HEK293T (cell line): ENCODE measurements at regions not wholly inside any gene's neighbourhood (a gene's known extent, or its start where the extent isn't known, plus 50 kb on each side); places are given as distances from the start of the nearest gene placed in this dataset.

Source experiments
- CTCF ChIA-PET: fragments of 350-600 bp; formaldehyde crosslinking; extraction: SDS; loops from one replicate; lab custom pipeline; 2021; ENCODE audit warnings: antibody characterized with exemption, inconsistent platforms; lab: Yijun Ruan, JAX
- POLR2A ChIA-PET: fragments of 350-600 bp; formaldehyde crosslinking; extraction: SDS; loops from one replicate; lab custom pipeline; 2020; ENCODE audit warnings: antibody characterized with exemption, inconsistent platforms; lab: Yijun Ruan, JAX
- DNase-seq: peaks from one replicate; pipeline ENCODE4 v3.0.0; 2012; ENCODE audit warnings: mixed read lengths; ENCODE audit errors: extremely low spot score
- ARNT ChIP-seq: fragments of 450-650 bp; IDR thresholded peaks from 2 replicates; pipeline ENCODE4 v1.6.1; 2017; ENCODE audit warnings: mild to moderate bottlenecking
- BHLHE40 ChIP-seq: fragments of 450-650 bp; IDR thresholded peaks from 2 replicates; pipeline ENCODE4 v1.6.1; 2016; ENCODE audit warnings: mild to moderate bottlenecking, moderate library complexity, borderline replicate concordance
- CTBP1 ChIP-seq: fragments of 450-650 bp; IDR thresholded peaks from 2 replicates; pipeline ENCODE4 v1.6.1; 2016; ENCODE audit warnings: borderline replicate concordance
- ELF4 ChIP-seq: fragments of 450-650 bp; IDR thresholded peaks from 2 replicates; pipeline ENCODE4 v1.6.1; 2017; ENCODE audit warnings: antibody characterized with exemption
- FOXA1 ChIP-seq: fragments of 450-650 bp; IDR thresholded peaks from 2 replicates; pipeline ENCODE4 v1.6.1; 2016; ENCODE audit warnings: mild to moderate bottlenecking
- FOXK2 ChIP-seq: fragments of 450-650 bp; IDR thresholded peaks from 2 replicates; pipeline ENCODE4 v1.6.1; 2016; ENCODE audit warnings: mild to moderate bottlenecking
- FOXM1 ChIP-seq: fragments of 450-650 bp; IDR thresholded peaks from 2 replicates; pipeline ENCODE4 v1.6.1; 2017; ENCODE audit warnings: mild to moderate bottlenecking, borderline replicate concordance
- HDGF ChIP-seq: fragments of 450-650 bp; IDR thresholded peaks from 2 replicates; pipeline ENCODE4 v1.6.1; 2017; ENCODE audit warnings: antibody characterized with exemption, borderline replicate concordance
- L3MBTL2 ChIP-seq: fragments of 450-650 bp; conservative IDR thresholded peaks from 2 replicates; pipeline ENCODE4 v1.6.1; 2016; ENCODE audit warnings: mild to moderate bottlenecking
- LEF1 ChIP-seq: fragments of 450-650 bp; IDR thresholded peaks from 2 replicates; pipeline ENCODE4 v1.6.1; 2017; ENCODE audit warnings: mild to moderate bottlenecking, borderline replicate concordance
- NFRKB ChIP-seq: fragments of 450-650 bp; IDR thresholded peaks from 2 replicates; pipeline ENCODE4 v1.6.1; 2016; ENCODE audit warnings: mild to moderate bottlenecking, moderate library complexity
- SP1 ChIP-seq: fragments of 450-650 bp; IDR thresholded peaks from 2 replicates; pipeline ENCODE4 v1.6.1; 2017
- SUZ12 ChIP-seq: fragments of 450-650 bp; IDR thresholded peaks from 2 replicates; pipeline ENCODE4 v1.6.1; 2016; ENCODE audit warnings: mild to moderate bottlenecking
- TARDBP ChIP-seq: fragments of 450-650 bp; IDR thresholded peaks from 2 replicates; pipeline ENCODE4 v1.6.1; 2016
- ZNF384 ChIP-seq: fragments of 450-650 bp; IDR thresholded peaks from 2 replicates; pipeline ENCODE4 v1.6.1; 2016
- TF ChIP-seq, protein P1 (sequence below): fragments of 450-650 bp; IDR thresholded peaks from 2 replicates; pipeline ENCODE4 v1.6.1; 2016

DNA sequence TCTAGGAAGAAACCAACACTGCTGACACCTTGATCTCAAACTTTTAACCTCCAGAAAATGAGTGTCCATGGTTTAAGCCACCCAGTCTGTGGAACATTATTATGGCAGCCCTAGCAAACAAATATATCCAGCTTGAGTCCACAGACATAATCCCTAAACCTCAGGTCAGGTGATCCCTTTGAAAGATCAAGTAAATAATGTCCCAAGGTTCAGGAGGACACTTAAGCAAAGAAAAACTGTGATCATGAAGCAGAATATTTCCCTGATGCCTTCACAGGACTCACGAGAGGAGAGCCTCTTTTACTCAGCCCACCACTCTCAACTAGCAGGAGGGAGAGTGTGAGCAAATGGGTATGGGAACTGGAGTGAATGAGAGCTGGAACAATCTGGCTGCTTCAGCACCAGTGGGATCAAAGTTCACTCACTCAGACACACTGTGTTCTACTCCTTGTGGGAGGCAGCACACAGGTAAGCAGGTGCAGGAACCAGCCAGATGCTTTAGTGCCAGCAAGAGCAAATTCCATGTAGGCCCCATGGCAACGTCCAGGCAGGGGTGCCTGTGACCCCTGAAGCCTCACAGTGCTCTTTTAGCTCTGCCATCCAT is 608.4 kb downstream of the RAB28 start:
- DNase-seq = no peak
- TF ChIP-seq BHLHE40 = no peak
- TF ChIP-seq LEF1 = no peak
- TF ChIP-seq FOXK2 = no peak
- no peak for TF ChIP-seq SP1
- no peak for TF ChIP-seq ZNF384
- TF ChIP-seq, protein P1, sequence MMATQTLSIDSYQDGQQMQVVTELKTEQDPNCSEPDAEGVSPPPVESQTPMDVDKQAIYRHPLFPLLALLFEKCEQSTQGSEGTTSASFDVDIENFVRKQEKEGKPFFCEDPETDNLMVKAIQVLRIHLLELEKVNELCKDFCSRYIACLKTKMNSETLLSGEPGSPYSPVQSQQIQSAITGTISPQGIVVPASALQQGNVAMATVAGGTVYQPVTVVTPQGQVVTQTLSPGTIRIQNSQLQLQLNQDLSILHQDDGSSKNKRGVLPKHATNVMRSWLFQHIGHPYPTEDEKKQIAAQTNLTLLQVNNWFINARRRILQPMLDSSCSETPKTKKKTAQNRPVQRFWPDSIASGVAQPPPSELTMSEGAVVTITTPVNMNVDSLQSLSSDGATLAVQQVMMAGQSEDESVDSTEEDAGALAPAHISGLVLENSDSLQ = no peak
- no peak for TF ChIP-seq FOXM1
- no peak for TF ChIP-seq TARDBP
- no peak for TF ChIP-seq FOXA1
- CTCF ChIA-PET = interaction anchor here (0.9 kb wide), 1 partner anchor 28 kb away, joined by 3 read pairs; no protein-coding TSS in a partner anchor
- POLR2A ChIA-PET = no interaction called here

DNA sequence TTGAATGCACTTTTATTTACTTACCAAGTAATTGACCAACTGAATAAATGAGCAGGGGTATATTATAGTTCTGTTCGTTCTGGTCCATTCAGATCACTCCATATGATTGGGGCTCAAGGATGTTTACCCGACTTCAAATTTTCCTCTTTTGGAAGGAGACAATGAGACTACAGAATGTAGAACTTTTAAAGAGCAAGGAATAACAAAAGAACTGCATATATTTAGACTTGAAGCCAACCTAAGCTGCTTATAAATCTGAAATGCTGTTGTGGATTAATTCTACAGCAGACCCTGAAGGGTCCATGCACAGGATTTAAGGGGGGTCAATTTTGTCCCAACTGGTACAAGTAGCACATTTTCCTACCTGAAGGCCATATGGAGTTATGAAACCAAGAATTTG is 610.8 kb downstream of the RAB28 start:
- CTCF ChIA-PET = no interaction called here
- no peak for DNase-seq
- POLR2A ChIA-PET = no interaction called here
- TF ChIP-seq NFRKB = no peak
- no peak for TF ChIP-seq SP1
- TF ChIP-seq HDGF = no peak
- no peak for TF ChIP-seq FOXK2
- TF ChIP-seq ELF4 = no peak

DNA sequence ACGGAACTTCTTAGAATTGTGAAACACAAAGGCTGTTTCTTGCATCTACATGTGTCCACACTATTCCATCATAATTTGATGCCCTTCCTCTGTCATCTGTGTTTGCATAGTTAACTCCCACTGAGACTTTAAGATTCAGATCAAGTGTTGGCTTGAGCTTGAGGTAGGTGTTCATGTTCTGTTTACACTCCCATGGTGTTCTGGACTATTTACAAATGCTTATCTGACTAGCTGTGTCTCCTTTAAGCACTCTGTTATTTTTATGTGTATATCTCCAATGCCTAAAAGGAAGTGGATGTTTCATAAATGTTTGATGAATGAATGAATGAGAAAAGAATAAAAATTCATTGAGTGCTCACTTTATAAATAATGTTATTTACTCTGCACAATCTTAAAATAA is 622.7 kb downstream of the RAB28 start:
- no peak for TF ChIP-seq ZNF384
- TF ChIP-seq HDGF = no peak
- no peak for TF ChIP-seq NFRKB
- no peak for TF ChIP-seq FOXK2
- TF ChIP-seq TARDBP = no peak
- TF ChIP-seq ARNT = no peak
- TF ChIP-seq SP1 = no peak
- TF ChIP-seq LEF1 = no peak
- no peak for TF ChIP-seq SUZ12
- DNase-seq = no peak
- ChIA-PET CTCF (no interaction called here), POLR2A (no interaction called here)

DNA sequence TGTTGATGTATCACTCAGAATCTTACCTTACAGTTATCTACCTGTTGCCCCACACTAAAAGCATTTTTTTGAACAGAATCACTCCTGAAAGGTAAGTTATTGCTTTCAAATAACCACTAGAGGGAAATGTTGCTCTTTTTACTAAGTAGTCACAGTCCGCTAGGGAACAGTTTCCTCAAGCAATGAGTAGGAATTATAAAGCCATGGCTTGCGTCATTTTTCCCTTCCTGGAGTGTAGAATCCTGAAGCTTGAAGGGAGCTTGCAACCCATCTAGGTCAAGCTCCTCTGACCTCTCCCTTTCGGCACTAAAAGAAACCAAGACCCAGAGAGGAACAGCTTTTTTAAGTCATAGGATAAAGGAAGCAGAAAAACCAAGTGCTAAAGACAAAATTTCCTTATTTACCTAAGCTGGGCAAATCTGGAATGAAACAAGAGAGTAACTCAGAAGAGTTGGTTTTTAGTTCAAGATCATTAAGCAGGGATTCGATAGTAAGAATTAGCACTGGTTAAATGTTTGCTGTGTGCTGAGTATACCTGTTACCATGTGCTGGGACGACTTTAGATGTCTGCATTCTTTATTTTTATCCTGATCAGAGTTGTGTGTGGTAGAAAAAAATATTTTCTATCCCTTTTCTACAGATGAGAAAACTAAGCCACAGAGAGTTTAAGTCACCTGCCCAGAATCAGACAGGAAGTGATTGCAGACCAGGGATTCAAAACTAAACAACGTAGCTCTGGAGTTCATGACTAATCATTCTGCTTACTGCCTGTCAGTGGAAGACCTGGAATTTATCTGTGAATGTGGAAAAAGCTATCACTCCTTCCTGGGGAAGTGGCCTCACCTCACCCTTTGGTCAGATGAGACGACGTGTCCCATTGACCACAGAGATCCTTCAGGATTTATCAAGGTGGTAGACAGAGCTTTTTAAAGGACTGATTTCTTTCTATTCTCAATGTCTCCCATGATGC is 631.5 kb downstream of the RAB28 start:
- peak; percentile 35 for DNase-seq
- POLR2A ChIA-PET = no interaction called here
- CTCF ChIA-PET = interaction anchor here (0.6 to 1.5 kb wide), 5 partner anchors 84 to 804 kb away, joined by 3 to 9 read pairs (median 4); no protein-coding TSS in a partner anchor
- TF ChIP-seq NFRKB (no peak), LEF1 (no peak), ELF4 (no peak), SUZ12 (no peak), FOXA1 (no peak), TARDBP (no peak), ZNF384 (no peak), FOXM1 (no peak), SP1 (no peak), FOXK2 (no peak), ARNT (no peak), BHLHE40 (no peak)
- TF ChIP-seq, protein P1 = no peak

DNA sequence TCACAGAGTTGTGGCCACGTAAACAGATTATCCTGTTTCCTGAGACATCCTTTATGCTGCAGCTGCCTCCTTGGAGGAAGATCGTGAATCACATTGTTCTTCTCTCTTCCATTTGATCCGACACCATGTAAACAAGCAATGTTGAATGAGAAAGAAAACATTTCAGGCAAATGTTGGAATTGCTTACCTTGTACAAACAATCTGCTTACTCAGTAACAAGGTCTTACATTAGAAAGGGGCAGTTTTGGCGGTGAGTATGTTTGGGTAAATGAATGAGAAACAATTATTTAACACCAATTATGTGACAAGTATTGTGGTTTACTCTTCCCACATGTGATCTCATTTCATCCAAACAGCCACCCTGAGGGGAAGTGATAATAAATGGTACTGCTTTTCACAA is 637.8 kb downstream of the RAB28 start:
- DNase-seq = no peak
- ChIA-PET POLR2A (no interaction called here), CTCF (no interaction called here)
- TF ChIP-seq L3MBTL2 (no peak), SUZ12 (no peak), ARNT (no peak), TARDBP (no peak), ELF4 (no peak), CTBP1 (no peak), FOXK2 (no peak), SP1 (no peak), ZNF384 (no peak), FOXM1 (no peak), LEF1 (no peak), NFRKB (no peak), FOXA1 (no peak), BHLHE40 (no peak), HDGF (no peak)
- TF ChIP-seq, protein P1 = no peak

- CTCF ChIA-PET = no interaction called here
- DNase-seq = no peak
- no peak for TF ChIP-seq FOXM1
- no peak for TF ChIP-seq L3MBTL2
- no peak for TF ChIP-seq ZNF384
- TF ChIP-seq FOXK2 = no peak
- POLR2A ChIA-PET = no interaction called here
Observed at GRCh38 chr4:12844141-12844540, 640.0 kb downstream of the RAB28 start.
